Activated CD8-positive, alpha-beta memory T cell treated with anti-CD3 and anti-CD28 coated beads for 36 hours (primary cell): ENCODE measurements at regions not wholly inside any gene's neighbourhood (a gene's known extent, or its start where the extent isn't known, plus 50 kb on each side); places are given as distances from the start of the nearest gene placed in this dataset.
"Not testable (repeated sequence)": the region's sequence is repeated elsewhere in the genome, so short reads cannot be mapped to it uniquely, and the experiment has no call there.

Experiments used
- CTCF ChIA-PET: fragments of 350-600 bp; sonication (Branson Sonifier 250); formaldehyde crosslinking; loops from one replicate; lab custom pipeline; 2021; ENCODE audit warnings: antibody characterized with exemption; lab: Charles Lee
- POLR2A ChIA-PET: fragments of 350-600 bp; sonication (Branson Sonifier 250); formaldehyde crosslinking; loops from one replicate; lab custom pipeline; 2021; ENCODE audit warnings: antibody characterized with exemption; lab: Charles Lee

DNA sequence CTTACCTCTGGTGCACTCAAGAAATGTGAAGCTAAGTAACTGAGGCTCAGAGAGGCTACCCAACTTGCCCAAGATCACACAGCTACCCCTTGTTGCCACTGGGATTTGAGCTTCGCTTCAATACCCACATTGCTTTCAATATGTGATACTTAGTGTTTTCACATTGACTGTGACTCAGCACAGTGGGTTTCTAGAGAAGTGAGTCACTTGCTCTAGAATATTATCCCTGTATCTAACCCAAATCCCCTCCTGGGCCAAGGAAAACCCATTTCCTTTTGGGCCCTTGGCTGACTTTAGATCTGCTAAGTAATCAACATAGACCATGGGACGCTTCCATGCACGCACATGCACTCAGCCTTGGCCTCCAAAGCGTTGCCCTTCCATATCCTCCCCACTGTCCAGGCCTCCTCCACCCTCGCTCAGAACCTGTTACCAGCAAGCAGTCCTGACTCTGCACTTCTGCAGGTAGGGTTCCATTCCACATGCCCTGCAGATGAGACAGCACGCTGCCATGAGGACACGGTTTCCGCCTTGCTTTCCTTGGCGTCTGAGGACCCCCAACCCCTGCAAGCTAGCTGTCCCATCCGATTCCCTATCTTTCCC, 87.7 kb upstream of the CHST15 start:
- ChIA-PET CTCF (interaction anchor here (1.3 kb wide), 1 partner anchor 208 kb away, joined by 3 read pairs; no protein-coding TSS in a partner anchor), POLR2A (no interaction called here)

DNA sequence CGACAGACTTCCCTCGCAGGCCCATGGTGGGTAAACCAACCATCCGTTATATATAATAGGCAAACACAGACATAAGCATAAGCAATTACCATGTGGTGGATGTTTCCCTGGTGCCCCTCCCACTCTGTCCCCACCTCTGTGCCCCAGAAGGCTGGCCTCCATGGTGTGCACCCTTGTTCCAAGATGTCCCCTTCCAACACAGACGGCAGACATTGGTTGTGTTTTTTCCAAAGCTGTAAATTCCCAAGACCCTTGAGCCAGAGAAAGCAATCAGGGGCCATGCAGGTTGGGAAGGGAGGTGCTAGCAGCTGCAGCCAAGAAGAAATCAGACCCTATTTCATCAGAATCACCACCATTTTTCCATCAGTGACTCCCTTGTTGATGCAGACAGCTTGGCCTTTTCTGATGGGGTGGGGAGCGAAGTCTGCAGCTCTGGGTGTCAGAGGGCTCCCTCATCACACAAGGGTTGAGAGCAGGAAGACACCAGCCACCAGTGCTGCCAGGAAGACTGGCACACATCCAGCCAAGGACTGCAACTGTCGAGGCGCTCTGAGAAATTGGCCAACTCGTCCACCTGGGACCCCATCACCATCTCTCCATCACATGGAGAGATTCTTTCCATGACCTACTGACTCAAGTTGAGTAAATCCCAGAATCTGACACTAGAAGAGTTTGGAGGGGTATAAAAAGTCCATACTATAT, 86.8 kb upstream of the CHST15 start:
- POLR2A ChIA-PET = no interaction called here
- CTCF ChIA-PET = interaction anchor here (1.3 kb wide), 1 partner anchor 209 kb away, joined by 3 read pairs; no protein-coding TSS in a partner anchor

DNA sequence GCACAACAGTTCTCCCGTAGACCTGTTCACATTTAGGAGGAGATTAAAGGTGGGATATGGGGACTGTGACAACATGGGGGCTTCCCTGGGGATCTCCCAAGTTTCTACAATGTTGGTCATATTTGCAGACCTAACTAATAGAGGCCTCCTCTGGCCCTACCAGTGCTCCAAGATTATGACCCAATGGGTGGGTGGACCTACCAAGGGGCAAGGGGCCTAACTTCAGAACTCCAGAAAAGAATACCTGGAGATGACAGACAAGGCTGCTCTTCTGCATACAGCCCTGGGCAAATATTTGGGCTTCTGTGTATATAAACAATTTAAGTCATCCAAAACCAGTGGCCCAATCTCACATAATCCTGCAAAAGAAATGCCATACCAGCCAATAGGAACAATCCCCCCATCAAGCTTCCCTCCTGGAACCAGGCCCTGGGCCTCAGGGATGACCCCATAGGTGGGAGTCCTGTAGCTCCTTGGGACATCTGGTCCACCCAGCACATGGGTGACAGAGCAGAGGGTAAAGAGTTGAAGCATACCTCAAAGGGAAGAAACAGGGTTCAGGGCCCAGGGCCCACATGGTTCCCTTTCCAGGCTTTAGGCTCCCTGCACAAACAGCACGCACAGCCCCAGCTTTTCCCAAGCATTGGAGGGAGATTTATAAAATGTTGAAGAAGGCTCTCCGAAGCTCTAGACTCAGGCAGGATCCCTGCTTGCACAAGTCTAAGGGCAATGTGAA, 86.1 kb upstream of the CHST15 start:
- ChIA-PET CTCF (no interaction called here), POLR2A (no interaction called here)

DNA sequence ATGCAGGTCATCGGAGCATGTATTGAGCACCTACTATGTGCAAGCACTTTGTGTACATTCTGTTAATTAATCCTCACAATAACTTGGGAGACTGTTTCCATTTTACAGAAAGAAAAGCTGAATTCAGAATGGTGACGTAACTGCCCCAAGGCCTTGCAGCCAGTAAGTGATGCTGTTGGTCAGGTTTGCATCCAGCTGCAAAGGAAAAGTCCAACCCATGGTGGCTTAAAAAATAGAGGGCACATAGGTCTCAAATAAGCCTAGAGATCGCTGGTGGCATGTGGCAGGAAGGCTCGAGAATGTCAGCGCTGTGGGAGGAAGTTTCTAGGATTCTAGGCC, 83.8 kb upstream of the CHST15 start:
- ChIA-PET POLR2A (no interaction called here), CTCF (no interaction called here)

DNA sequence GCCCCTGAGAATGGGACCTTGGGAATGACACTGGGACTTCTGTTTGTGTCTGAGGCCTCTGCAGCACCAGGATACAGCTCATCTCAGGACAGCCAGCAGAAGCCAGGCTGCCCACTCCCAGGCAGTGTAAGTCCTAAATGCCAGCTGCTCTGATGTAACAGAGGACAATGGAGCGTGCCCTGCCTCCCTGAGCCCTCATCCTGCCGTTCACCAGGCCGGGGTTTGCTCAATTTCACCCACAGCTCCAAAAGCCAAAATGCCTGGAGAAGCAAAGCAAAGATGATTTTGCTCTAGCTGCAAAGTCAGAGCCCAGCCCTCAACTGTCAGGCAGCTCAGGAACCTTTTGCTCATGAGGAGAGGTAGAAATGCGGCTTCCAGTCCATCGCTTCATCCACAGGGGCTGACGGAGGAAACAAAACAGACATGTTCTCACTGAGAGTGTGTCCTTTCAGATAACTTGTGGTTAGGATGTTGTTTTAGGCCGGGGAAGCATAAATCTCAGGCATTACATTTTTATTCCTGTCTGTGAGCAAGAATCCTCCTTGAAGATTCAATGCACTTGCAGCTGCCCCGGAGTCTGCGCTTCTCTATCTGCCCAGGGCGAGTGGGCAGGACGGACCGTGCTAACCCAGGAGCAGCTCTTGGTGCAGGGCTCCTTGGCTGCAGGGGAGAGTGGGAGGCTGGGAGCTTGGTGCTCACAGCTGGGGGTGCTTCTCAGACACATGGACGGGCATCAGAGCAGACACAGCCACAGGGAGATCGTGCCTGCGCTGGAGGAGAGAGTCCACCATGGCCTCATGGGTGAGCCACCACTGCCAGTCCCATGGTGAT, 83.2 kb upstream of the CHST15 start:
- POLR2A ChIA-PET = no interaction called here
- CTCF ChIA-PET = no interaction called here

DNA sequence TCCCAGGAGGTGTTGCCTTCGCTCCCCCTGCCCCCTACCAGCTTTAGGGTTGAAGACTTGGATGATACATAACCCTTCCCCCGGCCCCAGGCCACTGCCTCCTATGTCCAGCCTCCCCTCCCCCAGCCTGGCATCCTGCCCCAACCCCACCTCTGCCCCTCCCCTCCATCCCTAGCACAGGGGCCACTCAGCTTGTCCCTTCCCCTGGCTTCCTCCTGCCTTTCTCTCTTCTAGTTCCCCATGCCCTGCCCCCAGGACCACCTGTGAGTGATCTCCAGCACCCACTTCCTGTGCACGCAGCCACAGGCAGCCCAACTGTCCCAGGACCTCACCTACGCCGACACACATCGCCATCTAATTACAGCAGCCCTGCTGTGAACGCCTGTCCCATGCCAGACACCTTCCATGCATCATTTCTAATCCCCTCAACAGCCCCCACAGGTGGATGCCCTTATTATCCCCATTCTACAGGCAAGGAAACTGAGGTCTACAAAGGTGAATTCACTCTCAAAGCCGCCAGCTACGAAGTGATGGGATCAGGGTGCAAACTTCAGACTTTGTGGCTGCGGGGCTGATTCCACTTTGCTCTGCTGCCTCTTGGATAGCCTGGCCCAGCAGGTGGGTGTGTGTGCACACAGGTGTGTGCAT, 82.4 kb upstream of the CHST15 start:
- POLR2A ChIA-PET = no interaction called here
- CTCF ChIA-PET = no interaction called here

DNA sequence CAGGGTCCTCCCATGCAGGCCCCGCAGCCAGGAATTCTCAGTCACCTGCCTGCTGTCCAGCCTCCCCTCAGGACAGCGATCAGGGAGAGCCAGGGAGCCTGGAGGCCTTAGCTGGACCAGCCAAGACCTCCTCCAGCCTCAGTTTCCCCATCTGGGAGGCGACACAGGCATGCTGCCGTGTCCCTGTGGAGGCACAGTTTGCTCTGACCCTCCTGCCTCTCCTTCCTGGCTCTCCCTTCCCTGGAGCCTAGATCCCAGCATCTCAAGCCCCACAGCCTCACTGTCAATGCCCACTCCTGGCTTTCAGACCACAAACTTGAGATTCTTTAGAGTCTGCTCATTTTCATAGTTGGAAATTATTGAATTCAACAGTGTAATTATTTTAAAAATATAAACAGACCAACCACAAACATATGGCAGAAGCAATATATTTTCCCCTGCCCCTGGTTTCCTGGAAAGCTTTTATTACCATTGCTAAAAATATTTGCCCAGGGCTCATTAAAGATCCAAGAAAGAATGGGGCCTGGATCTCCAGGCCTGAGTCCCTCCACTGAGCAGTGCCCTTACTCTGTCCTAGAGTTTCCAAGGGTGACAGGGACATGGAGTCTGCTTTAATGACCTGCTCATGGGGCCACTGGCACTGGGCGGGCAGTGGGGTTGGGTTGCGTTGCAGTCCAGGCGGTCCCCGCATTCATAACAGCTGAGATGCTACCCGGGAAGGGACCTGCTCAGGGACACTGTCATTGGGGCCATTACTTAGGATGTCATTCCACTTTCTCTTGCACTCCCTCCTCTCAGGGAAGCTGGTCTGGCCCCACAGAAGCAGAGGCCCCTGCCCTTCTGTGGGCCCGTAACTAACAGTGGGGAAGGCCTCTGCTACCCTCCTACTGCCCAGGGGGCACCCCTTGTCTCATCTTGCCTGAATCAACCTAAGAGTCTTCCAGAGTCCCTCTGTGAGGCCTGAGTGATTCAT, 81.6 kb upstream of the CHST15 start:
- CTCF ChIA-PET = no interaction called here

DNA sequence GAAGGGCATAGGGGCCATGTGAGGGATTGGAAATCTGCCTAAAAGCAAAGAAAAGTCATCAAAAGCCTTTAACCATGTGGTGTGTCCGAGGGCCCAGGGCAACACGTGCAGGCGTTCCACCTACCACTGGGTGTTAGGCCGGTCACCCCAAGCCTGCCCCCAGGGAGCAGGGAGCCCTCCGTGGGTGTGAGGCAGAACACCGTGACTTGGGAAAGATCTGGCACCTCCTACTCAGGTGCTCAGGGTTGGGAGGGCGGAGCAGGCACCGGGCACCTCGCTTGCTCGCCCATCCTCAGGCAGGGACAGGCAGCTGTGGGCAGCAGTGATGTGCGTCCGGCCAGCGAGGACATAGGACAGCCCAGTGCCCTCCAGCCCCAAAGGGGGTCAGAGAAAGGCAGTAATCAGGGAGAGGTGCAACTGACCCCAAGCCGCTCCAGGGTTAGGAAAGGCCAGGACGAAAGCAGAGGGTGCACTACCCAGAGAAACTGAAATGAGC, 80.7 kb upstream of the CHST15 start:
- CTCF ChIA-PET = no interaction called here
- POLR2A ChIA-PET = no interaction called here

More for the DNA sequence above, 81.6 kb upstream of the CHST15 start:
- POLR2A ChIA-PET = no interaction called here

DNA sequence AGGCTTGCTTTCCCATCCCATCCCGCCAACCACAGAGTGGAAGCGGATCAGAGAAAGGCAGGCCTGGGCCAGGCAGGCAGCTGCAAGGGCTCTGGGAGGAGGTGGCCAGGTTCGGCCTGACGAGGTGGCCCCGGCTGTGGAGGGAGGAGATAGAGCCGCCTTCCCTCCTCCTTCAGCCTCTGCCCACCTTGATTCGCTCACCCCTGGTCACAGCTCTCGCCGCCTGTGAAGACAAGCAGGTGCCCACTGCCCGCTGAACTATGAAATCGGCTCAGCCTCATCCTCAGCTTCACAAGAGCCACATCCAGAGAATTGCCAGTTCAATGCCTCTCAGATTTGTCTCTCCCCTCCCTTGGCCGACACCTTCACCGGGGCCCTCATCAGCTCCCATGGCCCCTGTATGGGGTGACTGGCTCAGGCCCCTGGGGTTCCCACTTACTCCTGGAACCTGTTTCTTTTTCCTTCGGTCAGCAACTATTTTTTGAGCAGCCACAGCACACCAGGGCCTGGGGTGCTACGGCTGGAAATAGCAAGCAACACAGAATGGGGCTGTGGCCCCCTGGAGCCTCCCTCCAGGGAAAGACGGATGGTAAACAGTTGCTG, 80.0 kb upstream of the CHST15 start:
- POLR2A ChIA-PET = no interaction called here
- CTCF ChIA-PET = no interaction called here

DNA sequence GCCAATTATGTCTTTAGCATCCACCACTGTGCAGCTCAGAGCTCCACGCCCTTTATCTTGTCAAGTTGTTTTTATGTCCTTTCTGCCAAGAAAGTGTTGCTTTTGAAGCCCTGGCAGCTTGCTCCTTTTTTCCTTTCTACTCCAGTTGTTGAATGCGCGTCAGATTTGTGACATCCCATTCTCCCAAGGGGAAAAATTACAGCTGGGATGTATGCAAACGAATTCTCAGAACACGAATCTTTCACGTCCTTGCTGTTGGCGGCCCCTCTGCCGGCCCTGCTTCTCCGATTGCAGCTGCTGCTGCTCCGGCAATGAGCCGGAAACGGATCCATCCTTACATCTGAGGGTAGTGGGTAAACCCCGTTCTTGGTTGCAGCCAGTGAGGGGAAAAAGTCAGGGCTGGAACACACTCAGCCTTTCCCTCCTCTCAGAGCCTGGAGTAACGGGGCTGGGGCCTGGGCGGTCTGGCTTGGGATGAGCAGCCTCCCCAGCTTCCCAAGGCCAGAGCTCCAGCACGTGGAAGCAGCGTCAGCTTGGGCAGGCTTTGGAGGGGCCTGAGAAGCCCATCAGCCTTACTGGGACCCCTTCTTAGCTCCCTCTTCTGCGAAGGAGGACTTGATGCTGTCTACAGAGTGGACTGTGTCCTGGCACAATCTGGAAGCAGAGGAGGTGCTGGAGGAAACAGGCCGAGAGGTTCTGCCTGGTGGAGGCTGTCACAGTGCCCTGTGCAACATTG, 79.0 kb upstream of the CHST15 start:
- POLR2A ChIA-PET = no interaction called here
- CTCF ChIA-PET = no interaction called here

DNA sequence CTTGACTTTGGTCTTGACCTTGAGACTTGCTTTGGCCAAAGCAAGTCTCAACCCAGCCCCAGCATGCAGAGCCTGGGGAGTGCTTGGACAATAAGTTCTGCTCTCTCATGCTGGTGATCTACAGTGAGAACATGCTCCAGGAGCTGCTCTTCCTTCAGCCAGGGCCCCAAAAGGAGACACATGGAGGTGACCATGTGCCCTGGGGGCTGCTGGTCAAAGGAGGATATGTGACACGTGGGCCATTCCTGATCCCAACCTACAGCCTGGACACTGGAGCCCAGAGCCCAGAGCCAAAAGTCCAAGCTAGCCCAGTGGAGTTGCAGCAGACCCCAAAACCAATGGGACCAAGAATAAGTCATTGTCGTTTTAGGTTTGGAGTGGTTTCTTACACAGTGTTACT, 78.2 kb upstream of the CHST15 start:
- ChIA-PET POLR2A (no interaction called here), CTCF (no interaction called here)

DNA sequence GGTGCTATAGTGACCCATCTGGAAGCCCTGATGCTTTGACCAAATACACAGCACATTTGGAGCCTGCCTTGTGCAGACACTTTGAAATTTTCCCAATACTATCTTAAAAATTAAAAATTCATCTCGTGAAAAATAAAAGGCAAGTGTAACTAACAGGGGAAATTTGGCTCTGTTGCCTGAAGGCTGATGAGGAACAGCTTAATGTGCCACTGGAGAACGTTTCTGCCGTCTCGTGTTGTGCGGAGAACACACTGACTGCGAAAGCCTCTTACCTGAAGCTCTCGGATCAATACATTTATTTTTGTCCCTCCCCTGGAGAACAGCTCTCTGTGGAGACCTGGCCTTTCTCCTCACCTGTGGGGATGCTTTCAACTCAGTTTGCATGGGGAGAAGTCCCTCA, 77.2 kb upstream of the CHST15 start:
- CTCF ChIA-PET = interaction anchor here (0.6 kb wide), 1 partner anchor 254 kb away, joined by 3 read pairs; no protein-coding TSS in a partner anchor
- POLR2A ChIA-PET = no interaction called here

DNA sequence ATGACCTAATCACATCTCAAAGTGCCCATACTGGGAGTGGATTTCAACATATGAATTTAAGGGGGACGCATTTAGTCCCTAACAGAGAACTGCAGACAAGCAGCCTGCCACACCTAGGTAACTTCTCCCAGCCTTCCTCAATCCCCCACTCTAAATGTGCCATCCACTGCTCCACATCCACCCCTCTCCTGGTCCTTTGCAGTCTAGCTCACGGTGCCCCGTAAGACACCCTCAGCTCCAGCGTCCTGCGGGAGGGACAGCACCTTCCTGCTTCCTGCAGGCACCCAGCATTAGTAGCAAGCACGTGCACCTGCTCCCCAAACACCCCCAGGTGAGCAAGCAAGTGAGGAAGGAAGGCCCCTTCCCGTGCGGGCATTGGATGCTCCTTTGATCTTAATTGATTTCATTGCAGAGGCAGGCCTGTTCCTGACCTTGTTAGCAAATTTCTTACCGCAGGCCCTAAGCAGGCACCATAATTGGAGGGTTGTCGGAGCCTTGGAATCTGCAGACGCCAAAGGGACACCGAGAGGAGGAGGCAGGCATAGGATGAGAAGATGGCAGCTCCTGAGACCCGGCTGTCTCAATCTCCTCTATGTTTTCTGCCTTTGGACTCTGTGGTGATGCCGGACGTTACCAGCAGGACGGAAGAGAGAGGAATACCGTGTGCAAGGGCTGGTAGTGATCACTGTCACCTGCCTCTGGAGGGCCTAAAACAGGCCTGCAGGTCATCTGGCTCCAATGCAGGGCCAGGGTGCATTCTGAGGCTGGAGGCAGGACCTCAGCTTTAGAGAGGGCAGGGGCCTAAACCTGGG, 75.8 kb upstream of the CHST15 start:
- ChIA-PET CTCF (no interaction called here), POLR2A (no interaction called here)

DNA sequence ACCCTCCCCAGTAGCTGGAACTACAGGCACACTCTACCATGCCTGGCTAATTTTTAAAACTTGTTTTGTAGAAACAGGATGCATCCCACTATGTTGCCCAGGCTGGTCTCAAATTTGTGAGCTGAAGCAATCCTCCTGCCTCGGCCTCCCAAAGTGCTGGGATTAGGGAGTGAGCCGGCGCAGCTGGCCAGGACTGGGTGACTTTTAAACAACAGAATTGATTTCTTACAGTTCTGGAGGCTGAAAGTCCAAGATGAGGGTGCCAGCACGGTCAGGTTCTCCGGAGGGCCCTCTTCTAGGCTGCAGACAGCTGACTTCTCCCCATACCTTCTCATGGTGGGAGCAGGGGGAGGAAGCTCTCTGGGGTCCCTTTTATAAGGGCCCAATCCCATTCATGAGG, 75.2 kb upstream of the CHST15 start:
- POLR2A ChIA-PET = no interaction called here
- CTCF ChIA-PET = no interaction called here

DNA sequence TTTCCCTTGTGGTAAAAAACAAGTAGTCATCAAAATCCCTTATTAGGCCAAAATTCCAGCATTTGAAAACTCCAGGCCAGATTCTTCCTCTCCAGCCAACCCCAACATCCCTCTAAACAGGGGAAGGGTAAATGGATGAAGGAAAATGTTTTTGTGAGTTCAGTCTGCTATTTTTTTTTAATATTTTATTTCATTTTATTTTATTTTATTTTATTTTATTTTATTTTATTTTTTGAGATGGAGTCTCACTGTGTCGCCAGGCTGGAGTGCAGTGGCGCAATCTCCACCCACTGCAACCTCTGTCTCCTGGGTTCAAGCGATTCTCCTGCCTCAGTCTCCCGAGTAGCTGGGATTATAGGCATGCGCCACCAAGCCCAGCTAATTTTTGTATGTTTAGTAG, 74.5 kb upstream of the CHST15 start:
- POLR2A ChIA-PET = not testable (repeated sequence)

DNA sequence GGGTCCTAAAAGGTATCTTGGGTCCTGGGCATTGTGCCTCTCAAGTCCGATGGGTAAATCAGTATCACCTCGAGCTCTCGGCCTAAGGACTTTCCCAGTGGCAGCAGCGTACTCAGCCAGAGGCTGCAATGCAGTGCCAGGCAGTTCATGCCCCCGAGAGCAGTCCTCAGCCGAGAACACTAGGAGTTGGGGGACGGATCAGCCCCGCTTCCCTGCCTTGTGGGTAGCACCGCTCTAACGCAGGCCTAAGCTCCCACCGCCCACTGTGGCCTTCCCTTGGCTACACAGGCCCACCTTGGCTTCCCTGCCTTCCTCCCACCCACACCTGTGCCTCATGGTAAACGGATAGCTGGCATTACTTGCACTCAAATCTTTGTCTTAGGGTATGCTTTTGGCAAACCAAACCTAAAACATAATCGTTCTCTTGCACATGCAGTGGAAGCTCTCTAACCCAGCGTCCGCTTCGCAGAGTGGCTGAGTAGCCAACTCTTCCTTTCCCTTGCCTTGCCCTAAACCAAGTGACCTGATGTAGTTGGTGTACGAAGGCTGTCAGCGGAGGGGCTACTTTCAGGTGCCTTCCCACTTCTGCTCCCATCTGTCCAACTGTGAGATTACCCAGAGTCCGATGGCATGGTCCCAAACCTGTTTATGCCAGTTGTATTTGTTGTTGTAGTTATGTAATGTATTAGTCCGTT, 73.2 kb upstream of the CHST15 start:
- POLR2A ChIA-PET = no interaction called here
- CTCF ChIA-PET = interaction anchor here (0.7 kb wide), 1 partner anchor 404 kb away, joined by 5 read pairs; no protein-coding TSS in a partner anchor

More for the DNA sequence above, 74.5 kb upstream of the CHST15 start:
- CTCF ChIA-PET = not testable (repeated sequence)
